ENCODE measurements at regions not wholly inside any gene's neighbourhood (a gene's known extent, or its start where the extent isn't known, plus 50 kb on each side); places are given as distances from the start of the nearest gene placed in this dataset.

- TF ChIP-seq CTCF (IDR thresholded peaks at IDR 0.05; ENCODE audit: low read depth, low read length), result no peak
- no peak for DNase-seq (ENCODE audit: low read depth in 2 of 2)
These were observed 202.6 kb upstream of the SOX21 start for GRCh38 chr13:94914895-94915294.

GRCh38 chr13:94906605-94907004 lies 194.3 kb upstream of the SOX21 start:
- H3K4me3 ChIP-seq (replicated peaks in 1 of 2; ENCODE audit: low read depth in 2 of 2, low read length in 2 of 2), result no peak overlapping the region
- TF ChIP-seq CTCF (IDR thresholded peaks at IDR 0.05; ENCODE audit: low read depth, low read length), result no peak
- no peak for DNase-seq (ENCODE audit: low read depth in 2 of 2)

More at GRCh38 chr13:94914895-94915294, 202.6 kb upstream of the SOX21 start:
- no peak overlapping the region for H3K4me3 ChIP-seq (replicated peaks in 1 of 2; ENCODE audit: low read depth in 2 of 2, low read length in 2 of 2)

DNA sequence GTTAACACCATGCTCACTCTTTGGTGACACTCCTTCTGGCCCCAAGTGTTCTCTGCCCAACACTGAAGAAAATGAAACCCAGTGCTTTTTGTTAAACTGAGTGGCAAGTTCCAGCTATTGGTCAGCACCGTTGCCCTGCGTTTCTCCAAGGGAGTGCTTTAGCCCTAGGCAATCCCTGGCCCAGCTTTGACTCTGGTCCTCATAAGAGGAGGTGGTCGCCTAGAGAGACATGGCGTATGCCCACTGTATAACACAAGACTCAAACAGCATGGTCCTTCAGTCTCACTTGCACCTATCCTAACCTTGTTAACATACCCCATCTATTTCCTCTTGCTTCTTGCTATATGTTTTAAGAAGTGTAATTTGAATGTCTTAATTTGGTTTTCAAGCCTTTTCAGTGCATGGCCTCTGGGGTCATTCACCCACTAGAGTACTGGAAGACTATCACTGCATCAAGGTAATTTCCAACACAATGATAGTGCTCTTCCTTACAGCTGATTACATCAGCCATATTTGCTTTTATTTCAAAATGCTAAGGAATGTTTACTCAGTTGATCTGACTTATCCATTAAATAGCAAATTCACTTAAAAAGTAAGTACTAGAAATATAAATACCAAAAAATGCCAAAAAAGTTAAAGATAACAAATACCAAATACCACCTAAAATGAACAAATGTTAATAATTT lies 190.5 kb upstream of the SOX21 start:
- no peak for TF ChIP-seq CTCF (IDR thresholded peaks at IDR 0.05; ENCODE audit: low read depth, low read length)

DNA sequence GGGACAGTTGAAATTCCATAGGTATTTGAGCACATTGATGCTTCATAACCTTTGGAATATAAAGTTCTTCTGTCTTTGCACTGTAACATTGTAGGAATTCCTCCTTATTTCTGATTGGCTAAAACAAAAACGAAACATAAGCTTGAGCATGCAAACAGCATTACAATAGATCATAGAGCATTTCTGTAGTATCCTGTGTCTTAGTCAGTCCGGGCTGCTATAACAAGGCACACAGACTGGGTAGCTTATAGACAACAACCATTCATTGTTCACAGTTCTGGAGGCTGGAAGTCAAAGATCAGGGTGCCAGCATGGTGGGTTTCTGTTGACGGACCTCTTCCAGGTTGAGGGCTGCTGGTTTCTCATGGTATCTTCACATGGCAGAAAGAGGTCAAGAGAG lies 188.7 kb upstream of the SOX21 start:
- DNase-seq (ENCODE audit: low read depth in 2 of 2), result no peak
- no peak for TF ChIP-seq CTCF (IDR thresholded peaks at IDR 0.05; ENCODE audit: low read depth, low read length)
- no peak overlapping the region for H3K4me3 ChIP-seq (replicated peaks in 1 of 2; ENCODE audit: low read depth in 2 of 2, low read length in 2 of 2)

More for the DNA sequence above, 190.5 kb upstream of the SOX21 start:
- no peak for DNase-seq (ENCODE audit: low read depth in 2 of 2)
- H3K4me3 ChIP-seq (replicated peaks in 1 of 2; ENCODE audit: low read depth in 2 of 2, low read length in 2 of 2), result no peak overlapping the region

- no peak for TF ChIP-seq CTCF (IDR thresholded peaks at IDR 0.05; ENCODE audit: low read depth, low read length)
- no peak for DNase-seq (ENCODE audit: low read depth in 2 of 2)
- H3K4me3 ChIP-seq (replicated peaks in 1 of 2; ENCODE audit: low read depth in 2 of 2, low read length in 2 of 2), result no peak overlapping the region
These were observed 184.5 kb upstream of the SOX21 start for GRCh38 chr13:94896719-94897317.

- H3K4me3 ChIP-seq (replicated peaks in 1 of 2; ENCODE audit: low read depth in 2 of 2, low read length in 2 of 2), result no peak overlapping the region
- no peak for TF ChIP-seq CTCF (IDR thresholded peaks at IDR 0.05; ENCODE audit: low read depth, low read length)
- DNase-seq (ENCODE audit: low read depth in 2 of 2), result no peak
These were observed 183.9 kb upstream of the SOX21 start for GRCh38 chr13:94896238-94896637.
